HUES6 (cell line): ENCODE measurements at regions not wholly inside any gene's neighbourhood (a gene's known extent, or its start where the extent isn't known, plus 50 kb on each side); places are given as distances from the start of the nearest gene placed in this dataset.
"Not testable (repeated sequence)": the region's sequence is repeated elsewhere in the genome, so short reads cannot be mapped to it uniquely, and the experiment has no call there.

Experiments used
- H3K27ac ChIP-seq: 2 replicates; pipeline ENCODE4 v1.7.0; 2013; ENCODE audit warnings: low read depth, mild to moderate bottlenecking, low read length, inconsistent platforms
- H3K27me3 ChIP-seq: 2 replicates; pipeline ENCODE4 v1.6.1; 2013; ENCODE audit warnings: low read length; ENCODE audit not compliant: control insufficient read depth, insufficient read depth
- H3K36me3 ChIP-seq: 2 replicates; pipeline ENCODE4 v1.6.1; 2013; ENCODE audit warnings: low read length; ENCODE audit not compliant: control insufficient read depth, insufficient read depth
- H3K4me1 ChIP-seq: 2 replicates; pipeline ENCODE4 v1.6.1; 2013; ENCODE audit warnings: low read length; ENCODE audit not compliant: control insufficient read depth, insufficient read depth
- H3K4me3 ChIP-seq: 2 replicates; pipeline ENCODE4 v1.5.1; 2013; ENCODE audit warnings: low read depth, low read length
- H3K9ac ChIP-seq: one replicate; pipeline ENCODE4 v1.6.1; 2013; ENCODE audit warnings: mild to moderate bottlenecking, low read length
- H3K9me3 ChIP-seq: 2 replicates; pipeline ENCODE4 v1.6.1; 2013; ENCODE audit warnings: low read depth, low read length; ENCODE audit not compliant: control insufficient read depth, insufficient read depth

DNA sequence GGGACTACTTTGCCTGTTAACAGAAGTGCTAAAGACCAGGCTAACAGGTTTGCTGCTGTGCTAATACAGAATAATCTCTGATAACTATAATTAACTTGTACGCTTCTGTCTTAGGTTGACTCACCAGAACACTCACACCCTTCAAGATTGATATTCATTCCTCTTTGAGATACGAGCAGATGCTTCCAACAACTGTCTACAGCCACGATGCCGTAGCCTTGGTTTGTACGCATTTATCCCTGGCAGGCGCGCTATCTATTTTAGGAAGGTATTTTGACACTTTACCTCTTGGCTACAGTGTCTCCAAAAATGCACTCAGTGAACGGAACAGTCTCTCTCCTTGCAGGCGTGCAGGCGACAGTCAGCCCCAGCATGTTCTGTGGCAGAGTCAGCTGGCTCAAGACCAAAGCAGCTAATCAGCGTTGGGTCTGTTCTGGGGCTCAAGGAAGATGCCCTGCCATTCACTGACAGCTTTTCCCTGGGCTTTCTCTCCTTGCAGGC, 146.4 kb upstream of the PRICKLE1 start:
- Histone ChIP-seq H3K9ac (no peak overlapping the region), H3K9me3 (no peaks in the 10 kb centered on the region), H3K4me3 (no peak overlapping the region), H3K36me3 (no peaks in the 10 kb centered on the region), H3K27ac (no peak overlapping the region), H3K27me3 (no peaks in the 10 kb centered on the region), H3K4me1 (peaks cover 12% of the 10 kb centered on the region; the same call in 1 of the 2 replicates)

DNA sequence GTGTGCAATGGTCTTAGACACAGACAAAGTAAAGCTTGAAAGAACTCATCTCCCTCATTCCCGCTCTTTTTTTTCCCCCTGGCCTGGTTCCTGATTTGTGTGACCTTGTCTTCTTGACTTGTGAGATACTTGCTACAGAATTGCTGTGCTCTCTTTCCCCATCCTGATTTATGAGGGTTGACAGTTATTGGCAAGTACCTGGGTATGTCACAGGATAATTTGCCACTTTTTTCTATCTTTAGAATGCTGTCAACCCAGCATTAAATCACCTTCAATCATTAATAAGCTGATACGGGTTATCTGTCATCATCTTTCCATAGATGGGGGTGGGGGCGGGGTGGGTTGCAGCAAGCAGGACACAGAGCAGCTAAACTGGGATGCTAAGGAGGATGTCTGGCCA, 144.4 kb upstream of the PRICKLE1 start:
- H3K4me1 ChIP-seq: peaks cover 8% of the 10 kb centered on the region; the same call in 1 of the 2 replicates
- no peak overlapping the region for H3K4me3 ChIP-seq
- H3K36me3 ChIP-seq: no peaks in the 10 kb centered on the region
- H3K27ac ChIP-seq: no peak overlapping the region
- H3K9ac ChIP-seq: no peak overlapping the region
- no peaks in the 10 kb centered on the region for H3K9me3 ChIP-seq
- H3K27me3 ChIP-seq: no peaks in the 10 kb centered on the region

DNA sequence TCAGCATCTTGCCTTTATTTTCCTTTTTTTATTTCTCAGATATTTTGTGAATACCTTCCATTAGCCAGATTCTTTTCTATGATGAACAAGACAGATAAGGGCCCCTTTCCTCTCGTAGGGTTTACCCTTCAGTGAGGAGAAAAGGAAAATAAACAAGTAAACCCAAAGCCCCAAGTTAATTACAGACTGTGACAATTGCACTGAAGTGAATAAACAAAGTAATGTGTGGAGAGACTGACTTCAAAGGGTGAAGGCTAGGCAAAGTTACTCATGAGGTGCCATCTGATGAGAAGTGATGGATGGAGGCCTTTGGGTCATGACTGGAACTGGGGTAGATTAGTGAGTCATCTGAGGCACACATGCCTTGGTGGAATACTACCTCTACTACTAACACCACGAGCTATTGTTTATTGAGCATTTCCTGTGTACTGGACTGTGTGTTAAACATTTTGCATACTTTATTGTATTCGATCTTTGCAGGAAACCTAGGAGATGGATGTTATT, 143.4 kb upstream of the PRICKLE1 start:
- Histone ChIP-seq H3K36me3 (no peaks in the 10 kb centered on the region), H3K4me3 (no peak overlapping the region), H3K27ac (no peak overlapping the region), H3K4me1 (peaks cover 7% of the 10 kb centered on the region; the same call in 1 of the 2 replicates), H3K9ac (no peak overlapping the region), H3K27me3 (no peaks in the 10 kb centered on the region), H3K9me3 (peaks cover 2% of the 10 kb centered on the region; the same call in 1 of the 2 replicates)

DNA sequence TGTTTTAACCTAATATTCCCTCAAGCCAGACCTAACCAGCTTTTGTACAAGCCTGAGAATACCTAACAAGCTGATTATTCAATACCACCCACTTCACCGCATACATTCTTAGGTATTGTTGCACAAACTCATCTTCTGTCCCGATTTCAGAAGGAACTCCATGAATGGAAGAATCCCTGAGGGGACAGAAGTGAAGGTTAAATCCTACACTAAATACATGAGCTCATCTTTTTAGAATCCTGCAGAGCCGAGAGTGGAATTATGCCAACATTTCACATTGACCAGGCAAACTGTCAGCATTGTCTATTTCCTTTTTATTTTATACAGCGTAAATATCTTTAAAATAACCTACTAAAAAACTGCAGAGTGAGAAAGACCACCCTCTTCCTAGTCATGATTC, 140.7 kb upstream of the PRICKLE1 start:
- Histone ChIP-seq H3K9me3 (peaks cover 26% of the 10 kb centered on the region), H3K4me3 (no peak overlapping the region), H3K36me3 (no peaks in the 10 kb centered on the region; the same call in 1 of the 2 replicates), H3K9ac (no peak overlapping the region), H3K27ac (no peak overlapping the region), H3K27me3 (no peaks in the 10 kb centered on the region), H3K4me1 (no peaks in the 10 kb centered on the region)

DNA sequence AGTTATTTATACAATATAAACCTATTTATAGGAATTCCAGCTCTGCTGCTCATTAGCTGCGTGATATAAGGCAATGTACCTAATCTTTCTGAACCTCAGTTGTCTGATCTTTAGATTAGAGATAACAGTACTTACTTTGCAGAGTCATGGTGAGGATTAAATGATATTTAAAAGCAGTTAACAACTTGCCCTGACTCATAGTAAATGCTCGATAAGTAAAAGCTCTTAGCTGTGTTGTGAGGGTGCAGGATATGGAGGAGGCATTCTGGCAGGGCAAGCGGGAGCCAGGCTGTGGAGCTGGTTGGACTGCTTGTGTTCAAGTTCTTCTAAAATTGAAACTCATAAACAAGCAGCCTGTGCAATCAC, 140.0 kb upstream of the PRICKLE1 start:
- Histone ChIP-seq H3K36me3 (no peaks in the 10 kb centered on the region; the same call in 1 of the 2 replicates), H3K4me3 (no peak overlapping the region), H3K4me1 (no peaks in the 10 kb centered on the region), H3K27ac (no peak overlapping the region), H3K9ac (no peak overlapping the region), H3K27me3 (no peaks in the 10 kb centered on the region), H3K9me3 (peaks cover 33% of the 10 kb centered on the region)

DNA sequence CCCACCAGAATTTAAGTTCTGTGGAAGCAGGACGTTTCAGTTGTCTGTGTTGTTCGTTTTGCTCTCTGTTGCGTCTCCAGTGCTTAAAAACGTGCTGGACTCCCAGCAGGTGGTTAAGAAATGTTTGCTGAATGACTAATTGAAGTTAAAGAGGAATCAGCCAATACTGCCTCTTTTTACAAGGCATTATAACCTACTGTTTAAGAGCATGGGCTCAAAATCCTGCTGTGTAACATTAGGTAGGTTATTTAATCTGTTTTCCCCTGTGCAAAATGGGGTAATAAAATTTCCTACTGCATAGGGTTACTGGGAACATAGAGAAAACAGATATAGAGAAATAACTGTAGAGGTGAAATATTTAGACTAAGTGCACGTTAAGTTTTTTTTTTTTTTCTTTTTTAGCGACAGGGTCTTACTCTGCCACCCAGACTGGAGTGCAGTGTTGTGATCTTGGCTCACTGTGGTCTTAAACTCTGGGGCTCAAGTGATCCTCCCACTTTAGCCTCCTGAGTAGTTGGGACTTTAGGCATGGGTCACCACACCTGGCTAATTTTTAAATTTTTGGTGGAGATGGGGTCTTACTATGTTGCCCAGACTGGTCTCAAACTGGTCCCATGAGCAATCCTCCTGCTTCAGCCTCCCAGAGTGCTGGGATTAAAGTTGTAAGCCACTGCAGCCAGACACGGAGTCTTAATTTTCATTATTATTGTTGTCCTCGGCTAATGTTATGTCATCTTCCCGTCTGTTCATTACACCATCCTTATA, 139.4 kb upstream of the PRICKLE1 start:
- Histone ChIP-seq H3K27me3 (no peaks in the 10 kb centered on the region), H3K9ac (no peak overlapping the region), H3K4me3 (no peak overlapping the region), H3K36me3 (no peaks in the 10 kb centered on the region; the same call in 1 of the 2 replicates), H3K9me3 (peaks cover 36% of the 10 kb centered on the region), H3K27ac (no peak overlapping the region), H3K4me1 (no peaks in the 10 kb centered on the region)

DNA sequence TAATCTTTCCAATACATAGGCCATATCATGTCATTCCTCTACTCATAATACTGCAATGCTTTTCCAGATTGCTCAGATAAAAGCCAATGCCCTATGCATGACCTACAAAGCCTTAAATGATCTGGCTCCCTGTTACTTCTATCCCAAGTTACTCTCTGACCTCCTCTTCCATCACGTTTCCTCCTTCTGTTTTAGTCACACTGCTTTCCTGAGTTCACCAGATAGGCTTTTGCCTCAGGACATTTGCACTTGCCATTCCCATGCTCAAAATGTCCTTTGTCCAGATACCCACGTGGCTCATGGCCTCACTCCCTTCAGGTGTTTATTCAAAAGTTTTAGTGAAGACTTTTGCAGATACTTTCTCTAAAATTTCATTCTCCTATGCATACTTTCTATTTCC, 138.7 kb upstream of the PRICKLE1 start:
- H3K27ac ChIP-seq: no peak overlapping the region
- H3K27me3 ChIP-seq: no peaks in the 10 kb centered on the region
- peaks cover 36% of the 10 kb centered on the region for H3K9me3 ChIP-seq
- H3K4me3 ChIP-seq: no peak overlapping the region
- no peak overlapping the region for H3K9ac ChIP-seq
- H3K4me1 ChIP-seq: no peaks in the 10 kb centered on the region
- no peaks in the 10 kb centered on the region; the same call in 1 of the 2 replicates for H3K36me3 ChIP-seq

DNA sequence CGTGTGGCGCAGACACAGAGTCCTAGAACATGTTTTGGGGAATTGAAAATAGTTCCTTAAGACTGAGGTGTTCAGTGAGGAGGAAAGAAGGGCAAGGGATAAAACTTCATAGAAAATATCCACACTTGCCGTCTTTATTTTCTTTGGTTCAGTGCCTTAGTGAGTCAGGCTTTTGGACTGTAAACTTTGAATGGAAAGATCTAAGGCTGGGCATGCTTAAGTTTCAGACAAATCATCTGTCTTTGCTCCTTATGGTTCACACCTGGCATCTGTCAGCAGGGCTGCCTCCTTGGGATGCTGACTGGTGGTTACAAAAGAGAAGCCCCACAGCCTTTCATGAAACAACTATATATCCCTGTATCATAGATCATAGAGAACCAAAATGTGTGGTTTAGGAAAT, 136.3 kb upstream of the PRICKLE1 start:
- Histone ChIP-seq H3K36me3 (no peaks in the 10 kb centered on the region; the same call in 1 of the 2 replicates), H3K27ac (no peak overlapping the region), H3K4me1 (no peaks in the 10 kb centered on the region), H3K27me3 (no peaks in the 10 kb centered on the region), H3K9ac (no peak overlapping the region), H3K4me3 (no peak overlapping the region), H3K9me3 (peaks cover 36% of the 10 kb centered on the region)

DNA sequence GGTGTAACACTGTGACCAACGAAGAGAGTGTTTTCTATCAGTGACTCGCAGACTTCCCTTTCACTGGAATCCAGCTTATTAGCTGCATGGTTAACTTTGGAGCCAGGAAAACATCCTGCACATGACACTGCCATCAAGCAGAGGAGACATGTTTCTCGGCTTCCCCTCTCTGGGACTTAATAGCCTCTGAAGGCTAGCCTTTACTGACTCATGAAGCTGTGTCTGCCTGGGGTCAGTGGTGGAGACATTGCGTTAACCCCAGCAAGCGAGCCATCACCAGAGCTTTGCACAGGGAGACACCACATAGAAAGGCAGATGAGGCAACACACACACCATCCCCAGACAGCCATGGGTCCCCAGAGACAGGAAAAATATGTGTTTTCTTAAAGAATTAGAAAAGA, 126.9 kb upstream of the PRICKLE1 start:
- Histone ChIP-seq H3K9ac (no peak overlapping the region), H3K4me3 (no peak overlapping the region), H3K27me3 (no peaks in the 10 kb centered on the region), H3K4me1 (no peaks in the 10 kb centered on the region), H3K36me3 (no peaks in the 10 kb centered on the region), H3K9me3 (no peaks in the 10 kb centered on the region), H3K27ac (no peak overlapping the region)

DNA sequence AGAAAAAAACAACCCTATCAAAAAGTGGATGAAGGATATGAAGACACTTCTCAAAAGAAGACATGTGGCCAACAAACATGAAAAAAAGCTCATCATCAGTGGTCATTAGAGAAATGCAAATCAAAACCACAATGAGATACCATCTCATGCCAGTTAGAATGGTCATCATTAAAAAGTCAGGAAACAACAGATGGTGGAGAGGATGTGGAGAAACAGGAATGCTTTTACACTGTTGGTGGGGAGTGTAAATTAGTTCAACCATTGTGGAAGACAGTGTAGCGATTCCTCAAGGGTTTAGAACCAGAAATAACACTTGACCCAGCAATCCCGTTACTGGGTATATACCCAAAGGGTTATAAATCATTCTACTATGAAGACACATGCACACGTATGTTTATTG, 124.0 kb upstream of the PRICKLE1 start:
- not testable (repeated sequence) for H3K9ac ChIP-seq, H3K27ac ChIP-seq, H3K4me3 ChIP-seq, H3K4me1 ChIP-seq, H3K9me3 ChIP-seq, H3K36me3 ChIP-seq, H3K27me3 ChIP-seq

DNA sequence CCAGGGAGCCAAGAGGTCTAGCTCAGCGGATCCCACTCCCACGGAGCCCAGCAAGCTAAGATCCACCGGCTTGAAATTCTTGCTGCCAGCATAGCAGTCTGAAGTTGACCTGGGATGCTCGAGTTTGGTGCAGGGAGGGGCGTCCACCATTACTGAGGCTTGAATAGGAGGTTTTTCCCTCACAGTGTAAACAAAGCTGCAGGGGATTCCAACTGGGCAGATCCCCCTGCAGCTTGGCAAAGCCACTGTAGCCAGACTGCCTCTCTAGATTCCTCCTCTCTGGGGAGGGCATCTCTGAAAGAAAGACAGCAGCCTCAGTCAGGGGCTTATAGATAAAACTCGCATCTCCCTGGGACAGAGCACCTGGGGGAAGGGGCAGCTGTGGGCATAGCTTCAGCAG, 118.8 kb upstream of the PRICKLE1 start:
- not testable (repeated sequence) for H3K4me1 ChIP-seq, H3K9ac ChIP-seq, H3K27me3 ChIP-seq, H3K36me3 ChIP-seq, H3K4me3 ChIP-seq, H3K9me3 ChIP-seq, H3K27ac ChIP-seq
